Astrocyte of the spinal cord (primary cell): ENCODE measurements at regions not wholly inside any gene's neighbourhood (a gene's known extent, or its start where the extent isn't known, plus 50 kb on each side); places are given as distances from the start of the nearest gene placed in this dataset.

Experiments used
- DNase-seq: peaks from one replicate; pipeline ENCODE4 v3.0.0; 2011; ENCODE audit warnings: low read depth, low spot score
- H3K4me3 ChIP-seq: 2 replicates; pipeline ENCODE4 v1.5.1; 2011; ENCODE audit warnings: low read depth, mild to moderate bottlenecking, low read length, moderate library complexity
- in situ Hi-C: cut with HindIII; loops from 2 replicates; pipeline ENCODE4 v1.10.0; 2017; ENCODE audit warnings: low sequenced_read_pairs
- TF ChIP-seq, protein P1 (sequence below): IDR thresholded peaks from 2 replicates; pipeline ENCODE4 v1.5.1; 2012; ENCODE audit warnings: low read depth, mild to moderate bottlenecking, low read length, inconsistent platforms

DNA sequence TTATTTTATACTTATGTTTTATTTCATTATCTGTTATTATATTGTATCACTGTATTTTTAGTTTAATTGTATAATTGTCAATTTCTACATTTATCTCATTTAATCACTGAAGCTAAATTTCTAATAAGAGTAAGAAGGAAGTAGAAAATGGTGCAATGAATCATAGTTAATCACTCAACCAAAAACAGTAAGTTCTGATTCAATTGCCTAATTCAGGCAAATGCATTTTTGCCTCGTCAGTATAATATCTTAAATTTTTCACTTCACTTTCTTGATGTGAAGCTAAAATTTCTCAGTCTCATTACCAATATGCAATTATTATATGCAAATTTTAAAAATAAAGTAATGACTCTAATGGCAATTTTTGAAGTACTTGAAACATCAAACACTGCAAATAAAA lies 340.5 kb upstream of the USP15 start:
- in situ Hi-C loops, result no loop called here
- no peak overlapping the region for H3K4me3 ChIP-seq
- TF ChIP-seq, protein P1, sequence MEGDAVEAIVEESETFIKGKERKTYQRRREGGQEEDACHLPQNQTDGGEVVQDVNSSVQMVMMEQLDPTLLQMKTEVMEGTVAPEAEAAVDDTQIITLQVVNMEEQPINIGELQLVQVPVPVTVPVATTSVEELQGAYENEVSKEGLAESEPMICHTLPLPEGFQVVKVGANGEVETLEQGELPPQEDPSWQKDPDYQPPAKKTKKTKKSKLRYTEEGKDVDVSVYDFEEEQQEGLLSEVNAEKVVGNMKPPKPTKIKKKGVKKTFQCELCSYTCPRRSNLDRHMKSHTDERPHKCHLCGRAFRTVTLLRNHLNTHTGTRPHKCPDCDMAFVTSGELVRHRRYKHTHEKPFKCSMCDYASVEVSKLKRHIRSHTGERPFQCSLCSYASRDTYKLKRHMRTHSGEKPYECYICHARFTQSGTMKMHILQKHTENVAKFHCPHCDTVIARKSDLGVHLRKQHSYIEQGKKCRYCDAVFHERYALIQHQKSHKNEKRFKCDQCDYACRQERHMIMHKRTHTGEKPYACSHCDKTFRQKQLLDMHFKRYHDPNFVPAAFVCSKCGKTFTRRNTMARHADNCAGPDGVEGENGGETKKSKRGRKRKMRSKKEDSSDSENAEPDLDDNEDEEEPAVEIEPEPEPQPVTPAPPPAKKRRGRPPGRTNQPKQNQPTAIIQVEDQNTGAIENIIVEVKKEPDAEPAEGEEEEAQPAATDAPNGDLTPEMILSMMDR, result no peak
- no peak for DNase-seq

DNA sequence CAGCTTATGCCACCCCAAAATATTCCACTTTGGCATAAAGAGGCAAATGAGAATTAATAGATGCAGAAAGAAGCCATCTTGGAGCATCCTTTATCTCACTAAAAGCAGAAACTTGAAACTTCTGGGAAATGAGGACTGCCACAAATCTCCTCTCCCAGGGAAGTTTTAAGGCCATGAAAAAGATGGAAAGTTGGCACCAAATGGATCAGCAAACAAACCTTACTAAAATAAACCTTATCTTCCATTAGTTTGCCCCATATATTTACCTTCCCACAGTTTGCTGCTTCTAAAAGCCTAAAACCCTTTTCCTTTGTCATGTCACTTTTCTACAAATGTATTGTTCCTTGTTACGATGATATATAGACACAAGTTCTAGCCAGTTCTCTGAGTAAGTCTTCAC lies 340.0 kb upstream of the USP15 start:
- in situ Hi-C loops, result no loop called here
- TF ChIP-seq, protein P1, result no peak
- DNase-seq, result no peak
- no peak overlapping the region for H3K4me3 ChIP-seq

DNA sequence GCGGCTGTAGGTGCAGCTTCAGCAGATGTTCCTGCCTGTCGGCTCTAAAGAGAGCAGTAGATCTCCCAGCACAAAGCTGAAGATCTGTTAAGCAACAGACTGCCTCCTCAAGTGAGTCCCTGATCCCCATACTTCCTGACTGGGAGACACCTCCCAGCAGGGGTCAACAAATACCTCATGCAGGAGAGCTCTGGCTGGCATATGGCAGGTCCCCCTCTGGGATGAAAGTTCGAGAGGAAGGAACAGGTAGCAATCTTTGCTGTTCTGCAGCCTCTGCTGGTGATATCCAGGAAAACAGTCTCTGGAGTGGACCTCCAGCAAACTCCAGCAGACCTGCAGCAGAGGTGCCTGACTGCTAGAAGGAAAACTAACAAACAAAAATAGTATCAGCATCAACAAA lies 337.1 kb upstream of the USP15 start:
- in situ Hi-C loops, result no loop called here
- no peak for DNase-seq
- TF ChIP-seq, protein P1, result no peak
- no peak overlapping the region for H3K4me3 ChIP-seq

DNA sequence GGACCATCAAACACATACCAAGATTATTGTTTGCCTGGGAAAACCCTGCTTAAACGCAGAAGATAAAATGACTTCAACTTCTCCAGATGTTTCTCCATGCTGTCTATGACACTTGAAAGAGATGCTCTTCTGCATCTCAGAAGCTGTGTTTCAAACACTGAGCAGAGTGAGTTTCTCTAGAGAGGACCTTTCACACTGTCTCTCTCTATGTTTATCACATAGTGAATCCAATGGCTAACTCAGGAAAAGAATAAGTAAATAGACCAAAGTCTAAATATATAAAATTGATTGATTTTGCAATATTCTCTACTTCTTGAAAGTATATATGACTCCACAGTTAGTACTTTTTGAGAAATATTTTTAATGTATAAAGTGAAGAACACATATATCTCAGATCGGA lies 325.6 kb upstream of the USP15 start:
- no peak overlapping the region for H3K4me3 ChIP-seq
- DNase-seq, result no peak
- TF ChIP-seq, protein P1, result no peak
- in situ Hi-C loops, result no loop called here

DNA sequence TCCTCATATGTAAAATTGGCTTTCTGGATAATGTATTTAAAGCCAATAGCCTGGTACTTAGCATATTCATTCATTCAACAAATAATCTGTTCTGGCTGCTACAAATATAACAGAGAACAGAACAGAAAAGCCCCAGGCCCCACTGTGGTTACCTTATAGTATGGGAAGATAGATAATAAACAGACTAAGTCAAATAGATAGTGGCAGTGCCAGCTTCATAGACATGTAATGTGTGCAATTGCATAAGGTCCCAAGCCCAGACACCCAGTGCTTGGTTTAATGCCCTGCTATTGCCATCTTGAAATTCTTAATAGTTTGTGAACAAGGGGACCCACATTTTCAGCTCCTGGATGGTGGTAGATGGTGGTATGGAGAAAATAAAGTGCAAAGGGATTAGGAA lies 320.2 kb upstream of the USP15 start:
- in situ Hi-C loops, result no loop called here
- TF ChIP-seq, protein P1, result no peak
- no peak overlapping the region for H3K4me3 ChIP-seq
- no peak for DNase-seq

DNA sequence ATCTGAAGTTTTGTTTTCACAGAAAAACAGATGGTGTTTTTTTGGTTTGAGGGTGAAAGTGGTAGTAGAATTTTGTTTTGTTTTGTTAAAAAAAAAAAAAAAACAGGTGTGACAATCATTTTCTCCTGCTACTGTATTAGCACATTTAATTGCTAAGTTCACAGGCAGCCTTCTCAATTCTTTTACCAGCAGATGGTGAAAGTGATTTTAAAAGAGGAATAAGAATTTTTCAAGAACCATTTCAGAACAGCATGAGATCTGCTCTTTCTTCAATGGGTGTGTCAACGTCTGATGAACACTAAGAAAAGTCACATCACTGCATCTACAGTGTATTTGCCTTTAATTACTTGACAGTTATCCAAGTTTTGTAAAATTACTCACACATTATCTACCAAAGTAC lies 303.7 kb upstream of the USP15 start:
- H3K4me3 ChIP-seq, result no peak overlapping the region
- in situ Hi-C loops, result no loop called here
- DNase-seq, result no peak
- TF ChIP-seq, protein P1, result no peak

DNA sequence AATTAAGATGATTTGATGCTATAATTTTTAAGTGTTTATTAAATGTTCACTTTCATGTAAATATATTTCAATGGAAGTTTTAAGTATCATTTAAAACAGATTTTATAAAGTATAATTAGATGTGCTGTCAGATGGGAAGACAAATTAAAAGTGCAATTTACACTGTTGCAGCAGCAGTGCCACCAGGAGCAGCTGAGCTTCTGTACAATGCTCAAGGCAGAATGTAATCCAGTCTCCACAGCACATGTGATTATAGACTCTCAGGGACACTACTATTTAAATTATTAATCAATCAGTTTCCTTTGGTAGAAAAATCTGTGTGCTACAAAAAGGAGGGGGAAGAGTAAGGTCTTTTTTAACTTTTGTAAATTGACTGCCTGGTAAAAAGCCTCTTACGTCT lies 285.7 kb upstream of the USP15 start:
- no peak overlapping the region for H3K4me3 ChIP-seq
- no peak for DNase-seq
- TF ChIP-seq, protein P1, result no peak
- in situ Hi-C loops, result no loop called here
